ENCODE measurements at regions not wholly inside any gene's neighbourhood (a gene's known extent, or its start where the extent isn't known, plus 50 kb on each side); places are given as distances from the start of the nearest gene placed in this dataset.

GRCh38 chr2:181314551-181314950, 142.6 kb upstream of the ITGA4 start:
- no peak overlapping the region for H3K4me3 ChIP-seq (ENCODE audit: low read depth, low read length)
- no peak for TF ChIP-seq CTCF (IDR thresholded peaks at IDR 0.05; ENCODE audit: low read depth, low read length)

DNA sequence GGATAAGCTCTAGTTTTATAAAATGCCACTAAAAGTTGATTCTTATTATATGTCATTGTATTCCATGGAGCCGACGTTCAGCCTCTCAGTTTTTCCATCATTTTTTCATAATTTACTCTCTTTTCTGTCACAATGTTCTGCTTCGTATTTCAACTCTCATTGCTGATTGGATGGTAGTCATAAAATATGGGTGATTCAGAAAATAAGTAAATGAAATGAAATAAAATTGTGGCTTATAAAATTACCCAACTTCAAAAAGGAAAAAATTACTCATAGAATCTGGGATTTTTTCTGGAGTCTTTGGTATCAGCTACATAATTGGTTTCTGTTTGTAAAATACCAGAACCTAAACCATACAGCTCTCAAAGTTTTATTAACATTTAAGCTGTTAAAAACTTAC, 139.7 kb upstream of the ITGA4 start:
- no peak overlapping the region for H3K4me3 ChIP-seq (ENCODE audit: low read depth, low read length)
- no peak for TF ChIP-seq CTCF (IDR thresholded peaks at IDR 0.05; ENCODE audit: low read depth, low read length)

DNA sequence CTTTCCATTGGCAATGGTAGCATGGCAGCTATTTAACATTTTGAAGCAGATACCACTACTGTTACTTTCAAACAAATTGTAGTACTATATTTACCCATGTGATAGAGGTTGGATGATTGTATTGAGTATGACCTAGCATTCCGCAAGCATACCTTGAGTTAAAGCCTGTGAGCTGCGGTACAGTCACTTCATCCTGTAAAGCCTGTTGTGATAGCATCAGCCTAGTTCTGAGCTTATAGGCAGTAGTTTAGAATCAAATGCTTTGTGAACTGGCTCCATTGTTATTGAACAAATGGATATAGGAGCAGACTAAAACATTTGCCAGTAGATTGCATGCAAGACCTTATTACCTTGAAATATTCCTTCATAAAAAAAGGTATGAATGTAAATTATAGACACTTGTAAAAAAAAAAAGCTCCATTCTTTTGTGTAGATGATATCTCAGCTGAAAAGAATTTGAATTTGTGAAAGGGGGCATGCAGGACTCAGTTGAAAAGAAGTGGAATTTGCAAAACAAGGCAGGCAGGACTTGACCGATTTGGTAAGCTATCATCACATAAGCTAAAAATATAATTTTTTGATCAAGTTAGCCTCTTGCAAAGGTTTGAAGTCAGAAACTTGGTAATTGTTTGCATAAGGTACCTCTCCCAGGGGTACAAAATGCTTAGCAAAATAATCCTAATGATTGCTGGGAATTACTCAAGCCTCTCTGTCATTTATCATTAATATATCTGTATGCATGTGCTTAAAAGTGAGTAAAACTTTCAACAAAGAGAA, 138.5 kb upstream of the ITGA4 start:
- no peak overlapping the region for H3K4me3 ChIP-seq (ENCODE audit: low read depth, low read length)
- no peak for TF ChIP-seq CTCF (IDR thresholded peaks at IDR 0.05; ENCODE audit: low read depth, low read length)

GRCh38 chr2:181319286-181319685, 137.9 kb upstream of the ITGA4 start:
- TF ChIP-seq CTCF (IDR thresholded peaks at IDR 0.05; ENCODE audit: low read depth, low read length): no peak
- no peak overlapping the region for H3K4me3 ChIP-seq (ENCODE audit: low read depth, low read length)

- H3K4me3 ChIP-seq (ENCODE audit: low read depth, low read length): no peak overlapping the region
- TF ChIP-seq CTCF (IDR thresholded peaks at IDR 0.05; ENCODE audit: low read depth, low read length): no peak
These were observed 136.5 kb upstream of the ITGA4 start for GRCh38 chr2:181320638-181321037.

DNA sequence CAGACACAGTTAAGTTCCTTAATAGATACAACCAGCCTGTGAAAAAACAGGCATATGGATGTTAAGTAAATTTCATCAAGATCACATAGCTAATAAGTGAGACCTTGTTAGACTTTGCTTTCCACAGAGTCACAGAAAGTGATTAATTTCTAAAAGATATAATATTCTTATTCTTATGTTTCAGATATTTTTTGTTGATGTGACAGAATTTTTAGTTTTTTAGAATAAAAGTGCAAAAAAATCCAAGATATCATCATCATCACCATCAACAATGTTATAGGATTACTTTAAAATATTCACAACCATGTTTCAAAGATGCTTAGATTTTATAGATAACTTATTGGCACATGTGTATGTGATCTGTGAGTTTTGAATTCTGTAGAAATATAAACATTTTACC, 132.3 kb upstream of the ITGA4 start:
- no peak overlapping the region for H3K4me3 ChIP-seq (ENCODE audit: low read depth, low read length)
- no peak for TF ChIP-seq CTCF (IDR thresholded peaks at IDR 0.05; ENCODE audit: low read depth, low read length)

DNA sequence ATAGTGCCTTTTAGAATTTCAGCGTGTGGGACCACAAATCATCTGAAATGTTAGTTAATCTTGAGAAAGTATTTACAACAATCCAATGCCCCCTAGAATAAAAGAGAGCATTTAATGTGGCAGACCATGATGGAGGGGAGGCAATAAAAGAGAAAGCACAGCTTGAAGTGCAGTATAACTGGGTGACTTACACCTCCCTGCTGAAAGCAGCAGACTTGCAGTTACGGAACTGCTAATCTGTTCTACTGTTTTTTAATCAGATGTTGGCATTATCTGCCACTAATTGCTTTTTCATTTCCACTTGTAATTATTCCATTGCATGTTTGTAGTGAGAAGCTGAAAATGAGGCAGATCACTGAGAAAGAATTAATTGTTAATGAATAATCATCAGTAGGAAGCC, 130.5 kb upstream of the ITGA4 start:
- no peak overlapping the region for H3K4me3 ChIP-seq (ENCODE audit: low read depth, low read length)
- TF ChIP-seq CTCF (IDR thresholded peaks at IDR 0.05; ENCODE audit: low read depth, low read length): no peak

All from WI38 (cell line).